Fibroblast of the aortic adventitia (primary cell): ENCODE measurements at regions not wholly inside any gene's neighbourhood (a gene's known extent, or its start where the extent isn't known, plus 50 kb on each side); places are given as distances from the start of the nearest gene placed in this dataset.
"Not testable (repeated sequence)": the region's sequence is repeated elsewhere in the genome, so short reads cannot be mapped to it uniquely, and the experiment has no call there.

Source experiments
- DNase-seq: peaks from one replicate; pipeline ENCODE4 v3.0.0-alpha.2; 2010; ENCODE audit warnings: low read depth
- H3K4me3 ChIP-seq: 2 replicates; pipeline ENCODE4 v1.5.1; 2011; ENCODE audit warnings: low read depth, mild to moderate bottlenecking, control low read depth, low read length, moderate library complexity
- TF ChIP-seq, protein P1 (sequence below): IDR thresholded peaks from 2 replicates; pipeline ENCODE4 v1.5.1; 2011; ENCODE audit warnings: mild to moderate bottlenecking, low read length, control low read depth, inconsistent platforms; ENCODE audit not compliant: insufficient read depth

- DNase-seq, result no peak
- TF ChIP-seq, protein P1, sequence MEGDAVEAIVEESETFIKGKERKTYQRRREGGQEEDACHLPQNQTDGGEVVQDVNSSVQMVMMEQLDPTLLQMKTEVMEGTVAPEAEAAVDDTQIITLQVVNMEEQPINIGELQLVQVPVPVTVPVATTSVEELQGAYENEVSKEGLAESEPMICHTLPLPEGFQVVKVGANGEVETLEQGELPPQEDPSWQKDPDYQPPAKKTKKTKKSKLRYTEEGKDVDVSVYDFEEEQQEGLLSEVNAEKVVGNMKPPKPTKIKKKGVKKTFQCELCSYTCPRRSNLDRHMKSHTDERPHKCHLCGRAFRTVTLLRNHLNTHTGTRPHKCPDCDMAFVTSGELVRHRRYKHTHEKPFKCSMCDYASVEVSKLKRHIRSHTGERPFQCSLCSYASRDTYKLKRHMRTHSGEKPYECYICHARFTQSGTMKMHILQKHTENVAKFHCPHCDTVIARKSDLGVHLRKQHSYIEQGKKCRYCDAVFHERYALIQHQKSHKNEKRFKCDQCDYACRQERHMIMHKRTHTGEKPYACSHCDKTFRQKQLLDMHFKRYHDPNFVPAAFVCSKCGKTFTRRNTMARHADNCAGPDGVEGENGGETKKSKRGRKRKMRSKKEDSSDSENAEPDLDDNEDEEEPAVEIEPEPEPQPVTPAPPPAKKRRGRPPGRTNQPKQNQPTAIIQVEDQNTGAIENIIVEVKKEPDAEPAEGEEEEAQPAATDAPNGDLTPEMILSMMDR, result no peak
- H3K4me3 ChIP-seq, result no peak overlapping the region
Observed at GRCh38 chr18:10249801-10250200, 204.6 kb upstream of the APCDD1 start.

DNA sequence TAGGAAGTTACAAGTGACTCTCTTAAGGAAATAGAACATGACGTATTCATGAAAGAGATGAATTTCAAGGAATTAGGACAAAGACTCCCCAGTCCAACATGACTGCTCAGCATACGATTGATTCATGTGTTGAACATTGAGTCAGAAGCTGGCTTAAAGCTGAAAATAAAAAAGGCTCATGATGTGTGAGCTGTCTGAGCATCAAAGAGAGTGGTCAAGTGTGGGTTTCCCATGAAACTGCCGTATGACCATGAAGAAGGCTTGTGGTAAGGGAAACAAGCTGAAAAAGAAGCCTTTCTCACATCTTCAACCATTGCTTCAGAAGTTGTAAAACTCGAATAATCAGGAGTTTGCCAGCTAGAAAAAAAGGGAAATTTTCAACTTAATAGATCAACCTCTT lies 201.9 kb upstream of the APCDD1 start:
- TF ChIP-seq, protein P1, result no peak
- DNase-seq, result no peak

GRCh38 chr18:10252952-10253705 lies 201.3 kb upstream of the APCDD1 start:
- TF ChIP-seq, protein P1, result no peak
- H3K4me3 ChIP-seq, result no peak overlapping the region
- no peak for DNase-seq

More for the DNA sequence above, 201.9 kb upstream of the APCDD1 start:
- H3K4me3 ChIP-seq, result no peak overlapping the region

- DNase-seq, H3K4me3 ChIP-seq: not testable (repeated sequence)
Observed at GRCh38 chr18:10256276-10256675, 198.2 kb upstream of the APCDD1 start.

- no peak overlapping the region for H3K4me3 ChIP-seq
- no peak for DNase-seq
- TF ChIP-seq, protein P1, result no peak
Observed at GRCh38 chr18:10258836-10259474, 195.5 kb upstream of the APCDD1 start.

DNA sequence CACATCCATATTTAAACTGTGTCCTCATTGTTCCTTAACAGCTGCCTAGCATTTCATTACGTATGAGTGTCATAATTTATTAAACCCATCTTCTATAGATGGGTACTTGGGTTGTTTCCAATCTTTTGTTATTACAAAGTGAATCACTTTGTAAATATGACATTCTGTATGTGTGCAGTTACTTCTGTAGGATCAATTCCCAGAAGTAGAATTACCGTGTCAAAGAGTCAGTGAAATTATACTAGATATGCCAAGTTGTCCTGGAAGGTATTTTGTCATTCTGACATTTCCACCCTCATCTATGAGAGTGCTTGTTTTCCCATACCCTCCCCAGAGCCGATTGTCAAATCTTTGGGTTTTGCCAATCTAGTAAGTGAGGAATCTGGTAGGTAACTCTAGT lies 194.5 kb upstream of the APCDD1 start:
- TF ChIP-seq, protein P1, result no peak
- DNase-seq, result no peak
- no peak overlapping the region for H3K4me3 ChIP-seq

- TF ChIP-seq, protein P1, result no peak
- peak; percentile 20 for DNase-seq
Observed at GRCh38 chr18:10261344-10262276, 192.8 kb upstream of the APCDD1 start.

More at GRCh38 chr18:10261344-10262276, 192.8 kb upstream of the APCDD1 start:
- no peak overlapping the region for H3K4me3 ChIP-seq
